ENCODE measurements at regions not wholly inside any gene's neighbourhood (a gene's known extent, or its start where the extent isn't known, plus 50 kb on each side); places are given as distances from the start of the nearest gene placed in this dataset.

GRCh38 chr6:50330963-50331362 is 281.2 kb upstream of the DEFB112 start:
- no peak for DNase-seq
- WGBS, 2 donors: 88 to 89% methylated on average over 3 of the region's 3 CpGs
- intact Hi-C loops (cut with DNase I): loop anchor here in 1 of 10 donors (1.0 kb wide), 1 partner anchor 18 kb away; no protein-coding TSS in a partner anchor

GRCh38 chr6:50333696-50334095 is 284.0 kb upstream of the DEFB112 start:
- Histone ChIP-seq H3K27ac (no peak overlapping the region), H3K4me1 (no peaks in the 10 kb centered on the region), H3K4me3 (no peak overlapping the region), H3K36me3 (no peaks in the 10 kb centered on the region), H3K9me3 (peaks cover 0 to 3% (median 0%) of the 10 kb centered on the region in 11 donors), H3K27me3 (no peaks in the 10 kb centered on the region)
- no peak for DNase-seq
- TF ChIP-seq CTCF (IDR thresholded peaks at IDR 0.05): no peak
- ATAC-seq: no peak
- intact Hi-C loops (cut with DNase I): no loop called here
- WGBS, 2 donors: 85 to 88% methylated on average over 4 of the region's 4 CpGs

More at GRCh38 chr6:50330963-50331362, 281.2 kb upstream of the DEFB112 start:
- no peak for TF ChIP-seq CTCF (IDR thresholded peaks at IDR 0.05)
- ATAC-seq: no peak
- Histone ChIP-seq H3K36me3 (no peaks in the 10 kb centered on the region), H3K4me1 (no peaks in the 10 kb centered on the region), H3K27ac (no peak overlapping the region), H3K9me3 (peaks cover 0 to 4% (median 0%) of the 10 kb centered on the region in 11 donors), H3K4me3 (no peak overlapping the region), H3K27me3 (no peaks in the 10 kb centered on the region)

- ATAC-seq (no peak), DNase-seq (no peak)
- intact Hi-C loops (cut with DNase I): no loop called here
- WGBS, 2 donors: 87 to 89% methylated on average over 3 of the region's 3 CpGs
- no peaks in the 10 kb centered on the region for H3K4me1 ChIP-seq
- no peaks in the 10 kb centered on the region for H3K27me3 ChIP-seq
- no peaks in the 10 kb centered on the region for H3K36me3 ChIP-seq
- TF ChIP-seq CTCF (IDR thresholded peaks at IDR 0.05): no peak
- peaks cover 0 to 3% (median 0%) of the 10 kb centered on the region in 11 donors for H3K9me3 ChIP-seq
- no peak overlapping the region for H3K27ac ChIP-seq
- H3K4me3 ChIP-seq: no peak overlapping the region
These were observed 287.9 kb upstream of the DEFB112 start for GRCh38 chr6:50337532-50338122.

- peaks cover 0 to 58% (median 13%) of the 10 kb centered on the region in 11 donors for H3K9me3 ChIP-seq
- no peaks in the 10 kb centered on the region for H3K36me3 ChIP-seq
- H3K4me3 ChIP-seq: no peak overlapping the region
- WGBS, 2 donors: 69 to 70% methylated on average over 1 of the region's 1 CpG
- no peaks in the 10 kb centered on the region for H3K4me1 ChIP-seq
- no peaks in the 10 kb centered on the region for H3K27me3 ChIP-seq
- DNase-seq: no peak
- ATAC-seq: no peak
- TF ChIP-seq CTCF (IDR thresholded peaks at IDR 0.05): no peak
- intact Hi-C loops (cut with DNase I): no loop called here
- H3K27ac ChIP-seq: no peak overlapping the region
These were observed 303.9 kb upstream of the DEFB112 start for GRCh38 chr6:50353603-50354002.
